H1 (cell line): ENCODE measurements at regions not wholly inside any gene's neighbourhood (a gene's known extent, or its start where the extent isn't known, plus 50 kb on each side); places are given as distances from the start of the nearest gene placed in this dataset.

ENCODE experiments used
- CTBP2 ChIP-seq: IDR thresholded peaks from 2 replicates; pipeline ENCODE4 v1.7.0; 2011; ENCODE audit warnings: borderline replicate concordance, mild to moderate bottlenecking, moderate library complexity, mixed read lengths, low read length; ENCODE audit not compliant: insufficient read depth, insufficient read length
- HDAC2 ChIP-seq, 2 experiments: fragments of 300-600 bp in 1 of 2; sonication (generic) in 1 of 2; IDR thresholded peaks; 2 replicates each; pipeline ENCODE4 v1.6.1; 2011 to 2012; ENCODE audit warnings: low read depth in 2 of 2, low read length in 2 of 2, mild to moderate bottlenecking in 2 of 2, moderate library complexity in 2 of 2, borderline replicate concordance in 1 of 2, inconsistent platforms in 1 of 2
- SP1 ChIP-seq: IDR thresholded peaks from 2 replicates; pipeline ENCODE4 v1.6.1; 2011; ENCODE audit warnings: low read depth, low read length

- TF ChIP-seq HDAC2 (IDR thresholded peaks at IDR 0.05; ENCODE audit: borderline replicate concordance in 1 of 2, low read depth in 2 of 2, low read length in 2 of 2) (no peak), CTBP2 (no peak), SP1 (no peak)
- TF ChIP-seq, all 59 proteins: peak for 0
These were observed 263.2 kb downstream of the MEIS1 start (continued) for GRCh38 chr2:66698091-66698490.
